PC-9 (cell line): ENCODE measurements at regions not wholly inside any gene's neighbourhood (a gene's known extent, or its start where the extent isn't known, plus 50 kb on each side); places are given as distances from the start of the nearest gene placed in this dataset.

ENCODE experiments used
- CTCF ChIP-seq: fragments of 200-600 bp; sonication (generic); conservative IDR thresholded peaks from 2 replicates; pipeline ENCODE4 v1.6.1; 2017; ENCODE audit warnings: mixed run types, antibody characterized with exemption, mild to moderate bottlenecking, moderate library complexity
- EZH2 ChIP-seq: fragments of 200-600 bp; sonication (generic); IDR thresholded peaks from 2 replicates; pipeline ENCODE4 v1.8.0; 2017; ENCODE audit warnings: antibody characterized with exemption, low read depth

- TF ChIP-seq EZH2, result no peak
- no peak for TF ChIP-seq CTCF
Measured at GRCh38 chr7:4612237-4612636, 69.9 kb upstream of the FOXK1 start.
